Activated CD4-positive, alpha-beta T cell treated with anti-CD3 and anti-CD28 coated beads for 24 hours (primary cell): ENCODE measurements at regions not wholly inside any gene's neighbourhood (a gene's known extent, or its start where the extent isn't known, plus 50 kb on each side); places are given as distances from the start of the nearest gene placed in this dataset.

ENCODE experiments used
- DNase-seq, 2 donors: peaks; one replicate each; pipeline ENCODE4 v3.0.0-alpha.2; 2020; ENCODE audit warnings: low read depth in 2 of 2

- no peak for DNase-seq
Measured at GRCh38 chr18:57915865-57916582, 112.9 kb upstream of the ATP8B1 start.

- DNase-seq, result no peak
Measured at GRCh38 chr18:57915248-57915647, 112.1 kb upstream of the ATP8B1 start.

GRCh38 chr18:57913686-57914085 lies 110.6 kb upstream of the ATP8B1 start:
- no peak for DNase-seq

GRCh38 chr18:57910817-57911216 lies 107.7 kb upstream of the ATP8B1 start:
- no peak for DNase-seq

- DNase-seq, result no peak
Measured at GRCh38 chr18:57910134-57910533, 107.0 kb upstream of the ATP8B1 start.

- no peak for DNase-seq
Measured at GRCh38 chr18:57909620-57910019, 106.5 kb upstream of the ATP8B1 start.

GRCh38 chr18:57908092-57908491 lies 105.0 kb upstream of the ATP8B1 start:
- no peak for DNase-seq

GRCh38 chr18:57907550-57907949 lies 104.4 kb upstream of the ATP8B1 start:
- DNase-seq, result no peak

GRCh38 chr18:57906852-57907251 lies 103.7 kb upstream of the ATP8B1 start:
- no peak for DNase-seq

- DNase-seq, result no peak
Measured at GRCh38 chr18:57904535-57904934, 101.4 kb upstream of the ATP8B1 start.

GRCh38 chr18:57902721-57903120 lies 99.6 kb upstream of the ATP8B1 start:
- DNase-seq, result no peak

- no peak for DNase-seq
Measured at GRCh38 chr18:57901825-57902589, 98.9 kb upstream of the ATP8B1 start.

GRCh38 chr18:57900906-57901435 lies 97.9 kb upstream of the ATP8B1 start:
- no peak for DNase-seq

GRCh38 chr18:57898506-57899124 lies 95.5 kb upstream of the ATP8B1 start:
- DNase-seq, result no peak

- no peak for DNase-seq
Measured at GRCh38 chr18:57895182-57895581, 92.1 kb upstream of the ATP8B1 start.

- DNase-seq, result no peak
Measured at GRCh38 chr18:57891707-57892391, 88.7 kb upstream of the ATP8B1 start.

GRCh38 chr18:57890266-57890665 lies 87.2 kb upstream of the ATP8B1 start:
- no peak for DNase-seq

- no peak for DNase-seq
Measured at GRCh38 chr18:57889841-57890240, 86.7 kb upstream of the ATP8B1 start.

GRCh38 chr18:57887543-57888383 lies 84.6 kb upstream of the ATP8B1 start:
- DNase-seq, result no peak

- no peak for DNase-seq
Measured at GRCh38 chr18:57885931-57886330, 82.8 kb upstream of the ATP8B1 start.

GRCh38 chr18:57882465-57882864 lies 79.3 kb upstream of the ATP8B1 start:
- no peak for DNase-seq
